ENCODE measurements at regions not wholly inside any gene's neighbourhood (a gene's known extent, or its start where the extent isn't known, plus 50 kb on each side); places are given as distances from the start of the nearest gene placed in this dataset.

GRCh38 chr15:68871507-68871906 is 50.8 kb upstream of the ANP32A start:
- no peak overlapping the region for H3K27ac ChIP-seq (ENCODE audit: low read depth in 1 of 3, low read length in 2 of 3)
- no peak for FAIRE-seq
- H3K27me3 ChIP-seq (ENCODE audit: control insufficient read depth in 3 of 3, insufficient read depth in 3 of 3, low read length in 3 of 3): peaks cover 0 to 8% (median 3%) of the 10 kb centered on the region in 3 donors
- H3K9me3 ChIP-seq (ENCODE audit: control insufficient read depth in 2 of 2, insufficient read depth in 1 of 2, low read depth in 1 of 2, low read length in 1 of 2): no peaks in the 10 kb centered on the region
- H3K36me3 ChIP-seq (ENCODE audit: control insufficient read depth in 3 of 3, insufficient read depth in 2 of 3, low read depth in 1 of 3, low read length in 3 of 3): no peaks in the 10 kb centered on the region
- DNase-seq: no peak
- H3K4me3 ChIP-seq (ENCODE audit: low read depth in 1 of 3, low read length in 3 of 3): no peak overlapping the region
- no peaks in the 10 kb centered on the region for H3K4me1 ChIP-seq (ENCODE audit: control insufficient read depth in 3 of 3, insufficient read depth in 2 of 3, low read depth in 1 of 3, low read length in 2 of 3)

- Histone ChIP-seq H3K4me1 (ENCODE audit: control insufficient read depth in 3 of 3, insufficient read depth in 2 of 3, low read depth in 1 of 3, low read length in 2 of 3) (no peaks in the 10 kb centered on the region), H3K36me3 (ENCODE audit: control insufficient read depth in 3 of 3, insufficient read depth in 2 of 3, low read depth in 1 of 3, low read length in 3 of 3) (no peaks in the 10 kb centered on the region), H3K27ac (ENCODE audit: low read depth in 1 of 3, low read length in 2 of 3) (no peak overlapping the region), H3K27me3 (ENCODE audit: control insufficient read depth in 3 of 3, insufficient read depth in 3 of 3, low read length in 3 of 3) (peaks cover 0 to 3% (median 1%) of the 10 kb centered on the region in 3 donors), H3K9me3 (ENCODE audit: control insufficient read depth in 2 of 2, insufficient read depth in 1 of 2, low read depth in 1 of 2, low read length in 1 of 2) (no peaks in the 10 kb centered on the region), H3K4me3 (ENCODE audit: low read depth in 1 of 3, low read length in 3 of 3) (no peak overlapping the region)
- no peak for FAIRE-seq
- no peak for DNase-seq
- WGBS, 3 donors: 90 to 95% (median 93%) methylated on average over 7 of the region's 7 CpGs
Observed at GRCh38 chr15:68874788-68875187, 54.1 kb upstream of the ANP32A start.

- FAIRE-seq (no peak), DNase-seq (peak; percentile 92 to 96)
- peaks cover 0 to 3% (median 0%) of the 10 kb centered on the region in 3 donors for H3K27me3 ChIP-seq (ENCODE audit: control insufficient read depth in 3 of 3, insufficient read depth in 3 of 3, low read length in 3 of 3)
- H3K9me3 ChIP-seq (ENCODE audit: control insufficient read depth in 2 of 2, insufficient read depth in 1 of 2, low read depth in 1 of 2, low read length in 1 of 2): no peaks in the 10 kb centered on the region
- no peak overlapping the region for H3K27ac ChIP-seq (ENCODE audit: low read depth in 1 of 3, low read length in 2 of 3)
- H3K4me1 ChIP-seq (ENCODE audit: control insufficient read depth in 3 of 3, insufficient read depth in 2 of 3, low read depth in 1 of 3, low read length in 2 of 3): no peaks in the 10 kb centered on the region
- WGBS, 3 donors: 6 to 13% (median 9%) methylated on average over 31 of the region's 31 CpGs
- H3K4me3 ChIP-seq (ENCODE audit: low read depth in 1 of 3, low read length in 3 of 3): peak overlapping the region in 1 of 3 donors; percentile 40
- H3K36me3 ChIP-seq (ENCODE audit: control insufficient read depth in 3 of 3, insufficient read depth in 2 of 3, low read depth in 1 of 3, low read length in 3 of 3): no peaks in the 10 kb centered on the region
Observed at GRCh38 chr15:68875377-68876116, 54.8 kb upstream of the SPESP1 start.

GRCh38 chr15:68877626-68878025 is 52.7 kb upstream of the SPESP1 start:
- Histone ChIP-seq H3K9me3 (ENCODE audit: control insufficient read depth in 2 of 2, insufficient read depth in 1 of 2, low read depth in 1 of 2, low read length in 1 of 2) (no peaks in the 10 kb centered on the region), H3K27me3 (ENCODE audit: control insufficient read depth in 3 of 3, insufficient read depth in 3 of 3, low read length in 3 of 3) (peaks cover 0 to 3% (median 0%) of the 10 kb centered on the region in 3 donors), H3K27ac (ENCODE audit: low read depth in 1 of 3, low read length in 2 of 3) (no peak overlapping the region), H3K4me3 (ENCODE audit: low read depth in 1 of 3, low read length in 3 of 3) (no peak overlapping the region), H3K36me3 (ENCODE audit: control insufficient read depth in 3 of 3, insufficient read depth in 2 of 3, low read depth in 1 of 3, low read length in 3 of 3) (no peaks in the 10 kb centered on the region), H3K4me1 (ENCODE audit: control insufficient read depth in 3 of 3, insufficient read depth in 2 of 3, low read depth in 1 of 3, low read length in 2 of 3) (no peaks in the 10 kb centered on the region)
- no peak for FAIRE-seq
- DNase-seq: no peak
- WGBS, 3 donors: 83 to 87% (median 84%) methylated on average over 5 of the region's 5 CpGs

- Histone ChIP-seq H3K4me1 (ENCODE audit: control insufficient read depth in 3 of 3, insufficient read depth in 2 of 3, low read depth in 1 of 3, low read length in 2 of 3) (no peaks in the 10 kb centered on the region), H3K27ac (ENCODE audit: low read depth in 1 of 3, low read length in 2 of 3) (no peak overlapping the region), H3K9me3 (ENCODE audit: control insufficient read depth in 2 of 2, insufficient read depth in 1 of 2, low read depth in 1 of 2, low read length in 1 of 2) (no peaks in the 10 kb centered on the region), H3K36me3 (ENCODE audit: control insufficient read depth in 3 of 3, insufficient read depth in 2 of 3, low read depth in 1 of 3, low read length in 3 of 3) (no peaks in the 10 kb centered on the region), H3K27me3 (ENCODE audit: control insufficient read depth in 3 of 3, insufficient read depth in 3 of 3, low read length in 3 of 3) (peaks cover 0 to 3% (median 0%) of the 10 kb centered on the region in 3 donors), H3K4me3 (ENCODE audit: low read depth in 1 of 3, low read length in 3 of 3) (no peak overlapping the region)
- FAIRE-seq (no peak), DNase-seq (no peak)
- 91 to 93% (median 91%) methylated on average over 3 of the region's 3 CpGs for WGBS, 3 donors
Observed at GRCh38 chr15:68880382-68880781, 49.9 kb upstream of the SPESP1 start.
